Fibroblast of upper back skin (primary cell): ENCODE measurements at regions not wholly inside any gene's neighbourhood (a gene's known extent, or its start where the extent isn't known, plus 50 kb on each side); places are given as distances from the start of the nearest gene placed in this dataset.

ENCODE experiments used
- DNase-seq: peaks from one replicate; pipeline ENCODE4 v3.0.0-alpha.2; 2013

GRCh38 chr2:100222844-100223243 lies 80.5 kb upstream of the AFF3 start:
- no peak for DNase-seq

DNA sequence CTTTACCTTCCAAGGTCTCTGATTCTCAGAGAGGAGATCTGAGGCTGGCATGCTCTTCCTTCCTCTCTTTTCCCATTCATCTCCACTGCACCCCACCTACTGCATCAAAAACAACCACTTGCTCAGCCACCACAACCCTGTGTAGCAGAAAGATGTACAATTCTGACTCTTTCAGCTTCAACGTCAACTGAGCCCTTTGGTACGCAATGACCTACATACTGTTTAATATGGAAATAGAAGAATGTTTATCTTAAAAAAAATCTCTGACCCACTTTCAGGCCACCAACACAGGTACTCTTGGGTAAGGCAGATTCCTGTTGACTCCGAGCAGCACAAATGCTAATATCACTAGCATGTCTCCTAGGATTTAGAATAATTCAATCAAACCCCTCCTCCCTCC lies 76.2 kb upstream of the AFF3 start:
- DNase-seq, result no peak

GRCh38 chr2:100217323-100217722 lies 74.9 kb upstream of the AFF3 start:
- DNase-seq, result no peak

GRCh38 chr2:100216015-100216414 lies 73.6 kb upstream of the AFF3 start:
- no peak for DNase-seq

DNA sequence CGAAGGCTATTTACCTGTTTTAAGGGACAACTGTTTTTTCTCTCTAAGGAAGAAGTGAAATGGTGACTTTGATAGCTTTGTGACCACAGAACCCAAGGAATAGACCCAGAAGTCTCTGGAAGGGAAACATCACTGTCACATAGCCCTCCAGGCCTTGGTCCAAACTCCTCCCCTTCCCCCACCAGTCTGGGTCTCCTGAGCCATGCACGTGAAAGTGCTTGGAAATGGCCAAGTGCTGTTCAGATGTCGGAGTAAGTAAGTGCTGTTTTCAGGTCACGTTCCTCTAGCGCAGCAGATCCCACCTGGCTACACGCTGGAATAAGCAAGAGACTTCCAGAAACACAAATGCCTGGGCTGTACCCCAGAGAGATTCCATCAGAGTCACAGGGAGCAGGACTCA lies 73.0 kb upstream of the AFF3 start:
- no peak for DNase-seq

DNA sequence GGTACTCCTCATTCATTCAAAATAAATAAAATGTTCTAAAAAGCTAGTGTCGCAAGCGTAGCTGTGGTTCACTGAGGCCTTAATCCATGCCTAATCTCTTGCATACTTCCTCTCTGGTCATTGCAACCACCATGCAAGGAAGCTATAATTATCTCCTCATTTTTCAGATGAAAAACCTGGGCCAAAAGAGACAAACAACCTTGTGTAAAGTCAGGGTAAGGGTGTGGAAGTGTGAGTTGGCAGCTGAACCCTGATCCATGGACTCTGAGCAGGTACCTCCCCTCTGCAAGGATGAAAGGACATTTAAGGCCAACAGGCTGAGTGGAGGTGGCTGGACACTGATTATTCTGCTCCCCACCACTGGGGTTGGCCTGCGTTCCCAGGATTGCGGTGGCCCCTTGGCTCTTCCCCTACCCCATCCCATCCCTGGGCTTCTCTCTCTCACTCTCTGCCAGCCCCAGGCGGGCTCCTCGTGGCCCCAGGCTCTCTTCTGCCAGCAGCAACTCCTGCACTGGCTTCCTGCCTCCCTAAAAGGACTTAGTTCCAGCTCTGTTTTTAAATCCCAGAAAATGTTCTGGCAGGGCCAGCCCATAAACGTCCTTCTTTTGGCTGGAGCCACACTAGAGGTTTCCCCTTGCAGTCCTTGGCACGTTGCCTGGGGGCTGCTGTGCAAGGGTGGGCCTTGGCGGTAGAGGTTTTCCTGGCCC lies 72.0 kb upstream of the AFF3 start:
- DNase-seq, result peak; percentile 34

DNA sequence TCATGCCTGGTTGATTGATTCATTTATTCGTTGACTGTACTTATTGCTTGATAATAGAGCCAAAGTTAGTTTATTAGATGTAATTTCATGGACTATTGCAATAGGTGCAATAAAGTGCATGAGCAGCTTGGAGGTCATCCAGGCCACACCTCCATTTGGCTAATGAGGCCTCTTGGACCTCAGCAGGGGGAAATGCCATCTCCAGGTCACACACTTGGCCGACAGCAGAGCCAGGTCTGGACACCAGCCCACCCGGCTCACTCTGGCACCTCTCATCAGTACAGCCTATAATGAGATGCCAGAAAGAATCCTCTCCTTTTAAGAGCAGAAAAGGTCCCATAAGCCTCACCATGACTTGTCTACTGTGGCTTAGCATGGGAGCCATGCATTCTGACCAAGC lies 71.2 kb upstream of the AFF3 start:
- DNase-seq, result no peak

DNA sequence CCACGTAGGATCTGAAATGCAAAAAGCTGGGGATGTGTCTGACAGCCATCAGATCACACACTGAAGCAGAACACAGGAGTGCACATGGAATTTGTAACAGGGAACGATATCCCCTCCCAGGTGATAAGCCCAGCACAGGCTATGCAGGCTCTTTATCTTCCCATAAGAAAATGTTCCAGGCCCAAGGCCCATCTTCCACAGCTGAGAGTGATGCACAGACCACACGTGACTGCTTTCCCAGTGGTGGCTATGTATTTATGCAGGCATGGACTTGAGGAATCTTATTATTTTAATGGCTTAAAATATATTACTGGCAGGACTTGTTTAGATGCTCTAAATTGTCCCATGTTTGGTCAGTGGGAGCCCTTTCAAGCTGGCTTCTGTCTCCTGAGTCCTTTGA lies 70.5 kb upstream of the AFF3 start:
- DNase-seq, result no peak

DNA sequence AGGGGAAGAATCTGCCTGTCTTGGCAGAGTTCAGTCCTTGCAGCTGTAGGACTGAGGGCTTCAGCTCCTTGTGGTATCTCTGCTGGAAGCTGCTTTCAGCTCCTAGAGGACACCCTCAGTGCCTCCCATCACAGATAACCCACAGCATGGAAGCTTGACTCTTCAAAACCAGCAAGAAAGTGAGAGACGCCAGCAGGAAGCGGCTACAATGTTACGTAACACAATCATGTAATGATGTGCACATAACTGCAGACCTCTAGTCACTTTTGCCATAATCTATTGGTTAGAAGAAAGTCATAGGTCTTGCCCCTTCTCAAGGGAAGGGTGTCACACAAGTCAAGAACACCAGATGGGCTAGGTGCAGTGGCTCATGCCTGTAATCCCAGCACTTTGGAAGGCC lies 69.1 kb upstream of the AFF3 start:
- no peak for DNase-seq

DNA sequence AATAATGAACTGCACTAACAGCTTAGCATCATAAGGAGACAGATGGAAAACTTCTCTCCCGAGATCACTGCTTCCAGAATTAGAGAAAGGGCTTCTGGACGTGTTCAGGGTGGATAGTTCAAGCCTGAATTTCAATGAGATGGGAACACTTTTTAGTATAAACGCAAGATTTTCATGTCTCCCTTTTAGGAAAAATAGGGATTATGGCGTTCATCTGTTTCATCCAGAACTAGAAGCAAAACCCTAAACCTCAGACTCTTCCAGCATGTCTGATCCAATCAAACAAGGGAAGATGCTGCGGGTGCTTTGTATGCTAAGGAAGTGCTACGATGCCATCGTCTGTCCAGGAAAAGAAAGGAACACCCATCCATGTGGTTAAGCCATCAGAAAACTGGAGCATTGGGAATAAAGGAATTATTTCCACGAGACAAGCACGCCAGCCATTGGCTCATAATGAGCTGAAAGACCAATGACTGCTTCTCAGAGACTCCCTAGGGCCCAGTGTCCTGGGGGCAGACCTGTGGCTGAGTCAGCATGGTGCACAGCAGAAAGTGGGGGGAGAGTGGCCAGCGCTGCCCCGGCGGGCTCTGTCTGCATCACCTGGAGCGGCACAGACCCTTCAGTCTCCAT lies 65.9 kb upstream of the AFF3 start:
- DNase-seq, result peak; percentile 77

DNA sequence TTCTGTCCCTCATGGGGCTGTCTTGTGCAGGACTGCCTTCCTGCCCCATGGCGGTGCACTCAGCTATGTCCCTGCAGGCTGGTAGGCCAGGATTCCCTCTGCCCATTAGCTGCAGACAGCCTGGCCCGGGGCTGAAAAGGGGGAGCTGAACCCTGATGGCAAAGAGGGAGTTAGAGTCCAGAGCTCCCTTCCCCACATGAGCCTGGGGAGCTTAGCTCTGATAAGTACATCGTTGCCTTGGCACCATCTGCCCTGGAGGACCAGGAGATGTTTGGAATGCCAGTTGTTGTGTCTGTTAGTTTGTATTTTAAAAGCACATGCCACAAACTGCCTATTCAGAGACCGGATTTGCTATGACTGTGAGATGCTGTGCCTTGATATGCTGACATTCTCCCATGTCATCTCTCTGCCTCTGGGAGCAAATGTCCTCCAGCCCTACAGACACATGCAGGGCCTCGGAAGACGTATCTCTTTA lies 65.1 kb upstream of the AFF3 start:
- DNase-seq, result no peak

DNA sequence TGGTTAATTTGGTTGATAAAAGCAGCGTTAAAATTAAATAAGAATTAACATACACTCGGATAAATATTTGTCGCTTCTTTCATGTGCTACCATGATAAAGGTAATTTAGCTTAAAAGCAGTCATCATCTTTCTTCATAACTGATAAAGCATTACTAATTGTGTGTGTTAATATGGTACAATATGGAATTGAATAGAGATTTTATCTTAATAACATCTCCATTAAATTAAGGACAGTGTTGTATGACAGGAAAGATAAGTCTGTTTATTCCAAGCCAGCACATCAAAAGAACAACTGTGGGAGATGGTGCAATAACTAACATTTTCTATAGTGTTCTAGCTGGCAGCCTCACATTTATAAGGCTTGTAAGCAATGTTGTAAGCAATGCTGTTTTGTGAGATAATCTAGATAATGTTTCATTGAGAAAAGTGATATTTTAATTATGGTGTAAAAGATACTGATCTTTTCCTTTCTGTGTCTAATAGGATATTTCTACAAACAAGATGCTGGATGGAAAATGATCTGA lies 64.4 kb upstream of the AFF3 start:
- no peak for DNase-seq

- DNase-seq, result no peak
These were observed 62.8 kb upstream of the AFF3 start for GRCh38 chr2:100205174-100205573.

- DNase-seq, result no peak
These were observed 60.2 kb upstream of the AFF3 start for GRCh38 chr2:100202567-100202966.

GRCh38 chr2:100200985-100201384 lies 58.6 kb upstream of the AFF3 start:
- peak; percentile 72 for DNase-seq

GRCh38 chr2:100199421-100199820 lies 57.0 kb upstream of the AFF3 start:
- no peak for DNase-seq

- peak; percentile 43 for DNase-seq
These were observed 56.3 kb upstream of the AFF3 start for GRCh38 chr2:100198461-100199230.

DNA sequence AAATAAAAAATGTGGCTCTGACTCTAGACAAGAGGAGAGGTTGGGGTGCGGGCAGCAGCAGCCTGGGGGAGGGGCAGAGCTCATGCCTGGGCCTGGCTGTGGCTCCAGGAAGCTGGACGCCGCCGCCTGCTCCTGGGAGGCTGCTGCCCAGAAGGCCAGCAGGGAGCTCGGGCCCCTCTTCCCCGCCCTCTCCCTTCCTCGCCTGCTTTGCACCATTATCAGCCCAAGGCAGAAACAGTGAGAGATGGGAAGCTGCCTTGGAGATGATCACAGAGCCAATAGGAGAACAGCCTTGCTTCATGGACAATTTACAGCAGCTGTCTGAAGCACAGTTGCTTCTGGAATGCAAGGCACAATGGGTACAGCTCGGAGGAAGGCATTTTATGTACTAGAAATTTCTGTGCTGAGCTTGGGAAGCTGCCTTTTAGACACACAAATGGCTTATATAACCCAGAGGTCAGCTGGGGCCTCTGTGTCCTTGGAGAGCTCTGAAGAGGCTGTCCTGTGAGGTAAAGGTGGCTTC lies 55.3 kb upstream of the AFF3 start:
- DNase-seq, result peak; percentile 93

- peak; percentile 78 for DNase-seq
These were observed 54.5 kb upstream of the AFF3 start for GRCh38 chr2:100196786-100197494.

DNA sequence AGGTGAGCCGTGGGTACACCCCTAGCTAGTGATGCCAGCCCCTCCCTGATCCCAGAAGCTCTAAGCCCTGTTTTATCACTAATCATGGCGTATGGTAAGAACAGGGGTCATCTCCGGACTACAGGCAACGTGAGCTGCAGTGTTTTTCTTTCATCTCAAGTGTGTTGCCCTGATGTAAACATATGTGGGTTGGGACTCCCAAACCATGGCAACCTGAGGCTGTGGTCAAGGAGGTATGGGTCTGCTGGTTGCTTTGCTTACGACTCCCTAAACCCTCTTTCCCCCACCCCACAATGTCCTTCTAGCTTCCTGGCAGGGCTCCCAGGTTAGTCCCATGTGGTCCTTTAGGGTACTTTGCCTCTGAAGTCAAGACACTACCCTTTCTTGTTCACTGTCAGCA lies 53.6 kb upstream of the AFF3 start:
- no peak for DNase-seq

DNA sequence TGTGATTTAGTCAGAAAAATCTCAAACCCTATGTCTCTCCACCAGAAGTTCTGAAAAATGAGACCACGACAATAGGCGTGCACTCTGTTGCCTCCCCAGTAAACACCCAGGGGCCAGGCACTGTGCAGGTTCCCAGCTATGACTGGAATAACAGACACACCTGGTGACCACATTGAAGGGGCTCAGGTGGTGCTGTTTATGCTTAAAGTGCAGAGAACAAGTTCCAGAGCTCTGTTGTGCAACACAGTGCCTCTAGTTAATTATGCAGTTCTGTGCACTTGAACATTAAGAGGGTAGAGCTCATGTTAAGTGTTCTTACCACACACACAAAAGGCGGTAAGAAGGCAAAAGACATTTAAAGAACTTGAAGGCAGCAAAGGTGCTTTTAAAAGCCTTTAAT lies 52.6 kb upstream of the AFF3 start:
- no peak for DNase-seq

- no peak for DNase-seq
These were observed 50.9 kb upstream of the AFF3 start for GRCh38 chr2:100193291-100193710.

DNA sequence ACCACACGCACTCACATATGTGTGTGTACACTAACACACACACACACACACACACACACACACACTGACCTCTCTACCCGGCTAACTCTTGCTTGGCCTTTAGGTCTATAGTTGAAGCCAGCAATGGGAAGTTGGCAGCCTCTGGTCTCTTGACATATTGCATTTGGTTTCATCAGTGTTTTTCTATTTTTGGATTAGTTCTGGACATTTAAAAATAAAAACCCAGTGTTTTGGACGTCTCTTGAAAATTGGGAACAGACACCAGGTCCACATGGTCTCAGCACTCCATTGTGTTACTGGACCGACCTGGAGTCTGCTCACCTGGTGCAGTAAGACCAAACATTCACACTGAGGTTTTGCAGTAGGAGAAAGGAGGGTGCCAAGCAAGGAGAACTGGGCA lies 50.4 kb upstream of the AFF3 start:
- DNase-seq, result no peak
